Prostate gland (tissue), 2 donors: ENCODE measurements at regions not wholly inside any gene's neighbourhood (a gene's known extent, or its start where the extent isn't known, plus 50 kb on each side); places are given as distances from the start of the nearest gene placed in this dataset.

Experiments used
- POLR2A ChIP-seq: fragments of 450-650 bp; IDR thresholded peaks from one replicate; pipeline ENCODE4 v1.6.1; 2016; ENCODE audit warnings: antibody characterized with exemption, mild to moderate bottlenecking
- POLR2AphosphoS5 ChIP-seq: sonication (generic); formaldehyde crosslinking; IDR thresholded peaks from one replicate; pipeline ENCODE4 v1.6.1; 2017; ENCODE audit warnings: antibody characterized with exemption
- TF ChIP-seq, protein P1 (sequence below), 4 experiments: fragments of 200-600 bp in 2 of 4; fragments of 450-650 bp in 2 of 4; sonication (generic) in 2 of 4; IDR thresholded peaks; 1 replicate in 3 of 4; 2 replicates in 1 of 4; pipeline ENCODE4 v1.5.1; 2016 to 2019; ENCODE audit warnings: antibody characterized with exemption in 4 of 4, mild to moderate bottlenecking in 2 of 4, moderate library complexity in 2 of 4

DNA sequence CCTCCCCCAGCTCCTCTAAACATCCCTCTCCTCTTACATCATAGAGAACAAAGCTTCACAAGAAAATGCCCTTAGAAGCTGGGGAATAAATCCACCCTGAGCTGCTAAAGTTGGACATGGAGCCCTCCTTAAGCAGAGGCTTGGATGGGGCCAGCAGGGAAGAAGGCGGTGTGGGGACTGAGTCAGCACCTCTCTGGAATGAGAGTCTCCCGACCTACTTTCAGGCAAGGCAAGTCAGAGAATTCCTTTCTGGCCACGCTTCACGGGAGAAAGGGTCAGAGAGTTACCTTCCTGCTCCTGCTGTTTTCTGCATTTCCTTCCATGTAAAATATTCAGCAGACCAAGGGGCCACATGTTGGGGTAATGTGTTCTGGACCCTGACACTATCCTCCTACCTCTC is 113.3 kb upstream of the PRB2 start:
- TF ChIP-seq, protein P1, sequence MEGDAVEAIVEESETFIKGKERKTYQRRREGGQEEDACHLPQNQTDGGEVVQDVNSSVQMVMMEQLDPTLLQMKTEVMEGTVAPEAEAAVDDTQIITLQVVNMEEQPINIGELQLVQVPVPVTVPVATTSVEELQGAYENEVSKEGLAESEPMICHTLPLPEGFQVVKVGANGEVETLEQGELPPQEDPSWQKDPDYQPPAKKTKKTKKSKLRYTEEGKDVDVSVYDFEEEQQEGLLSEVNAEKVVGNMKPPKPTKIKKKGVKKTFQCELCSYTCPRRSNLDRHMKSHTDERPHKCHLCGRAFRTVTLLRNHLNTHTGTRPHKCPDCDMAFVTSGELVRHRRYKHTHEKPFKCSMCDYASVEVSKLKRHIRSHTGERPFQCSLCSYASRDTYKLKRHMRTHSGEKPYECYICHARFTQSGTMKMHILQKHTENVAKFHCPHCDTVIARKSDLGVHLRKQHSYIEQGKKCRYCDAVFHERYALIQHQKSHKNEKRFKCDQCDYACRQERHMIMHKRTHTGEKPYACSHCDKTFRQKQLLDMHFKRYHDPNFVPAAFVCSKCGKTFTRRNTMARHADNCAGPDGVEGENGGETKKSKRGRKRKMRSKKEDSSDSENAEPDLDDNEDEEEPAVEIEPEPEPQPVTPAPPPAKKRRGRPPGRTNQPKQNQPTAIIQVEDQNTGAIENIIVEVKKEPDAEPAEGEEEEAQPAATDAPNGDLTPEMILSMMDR (IDR thresholded peaks at IDR 0.05): no peak
- TF ChIP-seq POLR2AphosphoS5 (no peak), POLR2A (no peak)
